SK-N-SH (cell line): ENCODE measurements at regions not wholly inside any gene's neighbourhood (a gene's known extent, or its start where the extent isn't known, plus 50 kb on each side); places are given as distances from the start of the nearest gene placed in this dataset.

Source experiments
- CTCF ChIA-PET: fragments of 300-600, 350-600 bp; formaldehyde crosslinking; extraction: SDS; loops from one replicate; lab custom pipeline; 2021; lab: Yijun Ruan, JAX
- POLR2A ChIA-PET: fragments of 350-600 bp; sonication (Branson Sonifier 250); formaldehyde crosslinking; extraction: SDS; loops from one replicate; lab custom pipeline; 2020; ENCODE audit warnings: antibody characterized with exemption, inconsistent platforms; lab: Yijun Ruan, JAX
- DNase-seq: peaks from one replicate; pipeline ENCODE4 v3.0.0; 2012
- H2AFZ ChIP-seq: fragments of 200-600 bp; sonication (generic); 2 replicates; pipeline ENCODE4 v1.8.1; 2016; ENCODE audit warnings: antibody characterized with exemption, mild to moderate bottlenecking, low read depth
- H3F3A ChIP-seq: fragments of 200-600 bp; sonication (generic); replicated peaks from 2 replicates; pipeline ENCODE3; 2016; ENCODE audit warnings: antibody characterized with exemption, mild to moderate bottlenecking; ENCODE audit not compliant: insufficient read depth
- H3K27ac ChIP-seq, 2 experiments: fragments of 200-500 bp in 1 of 2; fragments of 200-600 bp in 1 of 2; sonication (Bioruptor generic) in 1 of 2; sonication (generic), shearing (Covaris generic) in 1 of 2; 2 replicates each; pipeline versions ENCODE4 v1.5.1 to v1.6.1; 2014 to 2016; ENCODE audit warnings: low read depth in 2 of 2, inconsistent platforms in 1 of 2, low read length in 1 of 2, mild to moderate bottlenecking in 1 of 2, mixed read lengths in 1 of 2
- H3K27me3 ChIP-seq: fragments of 200-600 bp; sonication (generic), shearing (Covaris generic); 2 replicates; pipeline ENCODE4 v1.6.1; 2016; ENCODE audit warnings: mixed run types; ENCODE audit not compliant: insufficient read depth
- H3K36me3 ChIP-seq, 2 experiments: fragments of 200-500 bp in 1 of 2; fragments of 200-600 bp in 1 of 2; sonication (Bioruptor generic) in 1 of 2; sonication (generic) in 1 of 2; replicated peaks in 1 of 2; 2 replicates each; pipeline versions ENCODE3 to v1.5.1; 2014 to 2016; ENCODE audit warnings: low read length in 1 of 2, mild to moderate bottlenecking in 1 of 2; ENCODE audit not compliant: insufficient read depth in 2 of 2, control insufficient read depth in 1 of 2
- H3K4me1 ChIP-seq, 2 experiments: fragments of 200-500 bp in 1 of 2; fragments of 200-600 bp in 1 of 2; sonication (Bioruptor generic) in 1 of 2; sonication (generic), shearing (Covaris generic) in 1 of 2; 2 replicates each; pipeline versions ENCODE4 v1.5.1 to v1.6.1; 2014 to 2016; ENCODE audit warnings: low read depth in 1 of 2, low read length in 1 of 2, mixed run types in 1 of 2; ENCODE audit not compliant: insufficient read depth in 2 of 2, control insufficient read depth in 1 of 2
- H3K4me2 ChIP-seq: fragments of 200-600 bp; sonication (generic), shearing (Covaris generic); 2 replicates; pipeline ENCODE4 v1.6.1; 2017; ENCODE audit warnings: mixed run types
- H3K4me3 ChIP-seq, 2 experiments: fragments of 200-500 bp in 1 of 2; fragments of 200-600 bp in 1 of 2; sonication (Bioruptor generic) in 1 of 2; sonication (generic), shearing (Covaris generic) in 1 of 2; 2 replicates each; pipeline versions ENCODE4 v1.5.1 to v1.8.1; 2014 to 2016; ENCODE audit warnings: low read depth in 2 of 2, inconsistent platforms in 1 of 2, low read length in 1 of 2, mild to moderate bottlenecking in 1 of 2, mixed read lengths in 1 of 2, moderate library complexity in 1 of 2
- H3K79me2 ChIP-seq: fragments of 200-600 bp; sonication (generic); 2 replicates; pipeline ENCODE4 v1.8.1; 2017; ENCODE audit warnings: mild to moderate bottlenecking; ENCODE audit not compliant: insufficient read depth
- H3K9ac ChIP-seq: fragments of 200-600 bp; sonication (generic); 2 replicates; pipeline ENCODE4 v1.6.1; 2017; ENCODE audit warnings: mixed run types
- H3K9me2 ChIP-seq: fragments of 200-600 bp; sonication (generic); 2 replicates; pipeline ENCODE4 v1.6.1; 2017; ENCODE audit warnings: mixed run types
- H3K9me3 ChIP-seq: fragments of 200-600 bp; sonication (generic); 2 replicates; pipeline ENCODE4 v1.6.1; 2017; ENCODE audit warnings: mixed run types, mild to moderate bottlenecking, moderate library complexity
- H4K20me1 ChIP-seq: fragments of 200-600 bp; sonication (generic); 2 replicates; pipeline ENCODE4 v1.6.1; 2017; ENCODE audit warnings: mild to moderate bottlenecking, mixed run types; ENCODE audit not compliant: insufficient read depth
- ELF1 ChIP-seq: IDR thresholded peaks from 2 replicates; pipeline ENCODE4 v1.4.0; 2012
- FOSL2 ChIP-seq: IDR thresholded peaks from 2 replicates; pipeline ENCODE4 v1.4.0; 2012; ENCODE audit warnings: low read depth, mild to moderate bottlenecking, moderate library complexity, borderline replicate concordance
- FOXJ3 ChIP-seq: sonication (generic); formaldehyde crosslinking; IDR thresholded peaks from 2 replicates; pipeline ENCODE4 v1.5.1; 2020; ENCODE audit warnings: mild to moderate bottlenecking, missing genetic modification reagents
- FOXM1 ChIP-seq: IDR thresholded peaks from 2 replicates; pipeline ENCODE4 v1.4.0; 2012; ENCODE audit warnings: low read depth, mild to moderate bottlenecking
- GATA2 ChIP-seq: sonication (generic); formaldehyde crosslinking; IDR thresholded peaks from 2 replicates; pipeline ENCODE4 v1.5.0; 2020; ENCODE audit warnings: mild to moderate bottlenecking, missing genetic modification reagents
- JUND ChIP-seq: IDR thresholded peaks from 2 replicates; pipeline ENCODE4 v1.4.0; 2012
- MEF2A ChIP-seq: IDR thresholded peaks from 2 replicates; pipeline ENCODE4 v1.4.0; 2012; ENCODE audit warnings: low read depth, borderline replicate concordance
- NFIC ChIP-seq: IDR thresholded peaks from 2 replicates; pipeline ENCODE4 v1.4.0; 2012; ENCODE audit warnings: borderline replicate concordance
- NRF1 ChIP-seq: IDR thresholded peaks from 2 replicates; pipeline ENCODE4 v1.6.1; 2012; ENCODE audit warnings: low read depth, mild to moderate bottlenecking, low read length
- POLR2AphosphoS5 ChIP-seq: IDR thresholded peaks from 2 replicates; pipeline ENCODE4 v1.6.1; 2012; ENCODE audit warnings: low read depth, low read length
- RAD21 ChIP-seq: IDR thresholded peaks from 2 replicates; pipeline ENCODE4 v1.6.1; 2012; ENCODE audit warnings: mild to moderate bottlenecking, low read length
- RFX5 ChIP-seq: IDR thresholded peaks from 2 replicates; pipeline ENCODE4 v1.6.1; 2012; ENCODE audit warnings: mild to moderate bottlenecking, improper control_type of control experiment, low read length
- RXRA ChIP-seq: IDR thresholded peaks from 2 replicates; pipeline ENCODE4 v1.4.0; 2012; ENCODE audit warnings: low read depth, mild to moderate bottlenecking, borderline replicate concordance
- SIN3A ChIP-seq: IDR thresholded peaks from 2 replicates; pipeline ENCODE4 v1.6.1; 2012; ENCODE audit warnings: low read depth, mild to moderate bottlenecking, low read length, moderate library complexity, borderline replicate concordance
- SMC3 ChIP-seq: IDR thresholded peaks from 2 replicates; pipeline ENCODE4 v1.6.1; 2012; ENCODE audit warnings: low read depth, low read length, improper control_type of control experiment
- TCF12 ChIP-seq: IDR thresholded peaks from 2 replicates; pipeline ENCODE4 v1.4.0; 2012
- TEAD4 ChIP-seq: IDR thresholded peaks from 2 replicates; pipeline ENCODE4 v1.4.0; 2012; ENCODE audit warnings: mild to moderate bottlenecking, borderline replicate concordance; ENCODE audit not compliant: insufficient read depth
- YY1 ChIP-seq: IDR thresholded peaks from 2 replicates; pipeline ENCODE4 v1.4.0; 2012; ENCODE audit warnings: low read depth, mild to moderate bottlenecking
- WGBS: methylation state at CpG from one replicate; pipeline ENCODE4 v1.1.6; 2017; ENCODE audit warnings: low lambda C conversion rate; 5-methylcytosine and 5-hydroxymethylcytosine counted together
- TF ChIP-seq, protein P1 (sequence below): IDR thresholded peaks from 2 replicates; pipeline ENCODE4; 2012
- TF ChIP-seq, protein P2 (sequence below): IDR thresholded peaks from 2 replicates; pipeline ENCODE4 v1.4.0; 2012; ENCODE audit warnings: low read depth, borderline replicate concordance
- TF ChIP-seq, protein P3 (sequence below): fragments of 150-350 bp; IDR thresholded peaks from 2 replicates; pipeline ENCODE4 v1.6.1; 2016; ENCODE audit warnings: mild to moderate bottlenecking, low read depth, low read length

DNA sequence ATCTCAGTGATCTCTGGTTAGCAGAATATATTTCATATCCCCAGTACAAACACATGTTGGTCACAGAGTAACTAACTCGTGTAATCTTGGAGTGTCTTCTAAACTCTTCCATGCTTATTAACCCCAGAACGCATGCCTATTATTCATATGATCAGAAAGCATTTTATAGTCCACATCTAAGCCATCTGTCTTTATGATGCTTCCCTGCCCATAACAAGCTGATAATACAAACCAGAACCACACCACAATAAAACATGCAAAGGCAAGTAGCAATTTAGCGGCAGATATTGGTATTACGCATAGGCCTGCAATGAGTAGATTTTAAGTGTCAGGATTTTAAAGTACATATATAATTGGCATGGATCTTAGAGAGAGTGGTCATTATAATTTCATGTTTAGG lies 120.0 kb upstream of the PRKCQ start:
- DNase-seq: no peak
- H3K27ac ChIP-seq: no peak overlapping the region
- H2AFZ ChIP-seq: no peak overlapping the region
- CTCF ChIA-PET: interaction anchor here (1.1 to 3.2 kb wide), 3 partner anchors 21 to 716 kb away, joined by 3 to 16 read pairs (median 6); no protein-coding TSS in a partner anchor
- H3K9ac ChIP-seq: no peak overlapping the region
- H3K9me2 ChIP-seq: no peaks in the 10 kb centered on the region
- 44% methylated on average over 4 of the region's 4 CpGs for WGBS
- no peaks in the 10 kb centered on the region for H3K79me2 ChIP-seq
- H3K4me3 ChIP-seq: no peak overlapping the region
- no peaks in the 10 kb centered on the region; the same call in 1 of the 2 replicates for H3K27me3 ChIP-seq
- no peak overlapping the region for H3K4me2 ChIP-seq
- H4K20me1 ChIP-seq: no peaks in the 10 kb centered on the region
- no peaks in the 10 kb centered on the region for H3K36me3 ChIP-seq
- POLR2A ChIA-PET: no interaction called here
- no peak for TF ChIP-seq RFX5
- TF ChIP-seq SIN3A: no peak
- TF ChIP-seq ELF1: no peak
- TF ChIP-seq SMC3: no peak
- TF ChIP-seq RXRA: no peak
- TF ChIP-seq YY1: no peak
- TF ChIP-seq TEAD4: no peak
- no peak for TF ChIP-seq NFIC
- no peak for TF ChIP-seq GATA2 (CRISPR knock-in tag)
- no peak for TF ChIP-seq MEF2A
- TF ChIP-seq, protein P1, sequence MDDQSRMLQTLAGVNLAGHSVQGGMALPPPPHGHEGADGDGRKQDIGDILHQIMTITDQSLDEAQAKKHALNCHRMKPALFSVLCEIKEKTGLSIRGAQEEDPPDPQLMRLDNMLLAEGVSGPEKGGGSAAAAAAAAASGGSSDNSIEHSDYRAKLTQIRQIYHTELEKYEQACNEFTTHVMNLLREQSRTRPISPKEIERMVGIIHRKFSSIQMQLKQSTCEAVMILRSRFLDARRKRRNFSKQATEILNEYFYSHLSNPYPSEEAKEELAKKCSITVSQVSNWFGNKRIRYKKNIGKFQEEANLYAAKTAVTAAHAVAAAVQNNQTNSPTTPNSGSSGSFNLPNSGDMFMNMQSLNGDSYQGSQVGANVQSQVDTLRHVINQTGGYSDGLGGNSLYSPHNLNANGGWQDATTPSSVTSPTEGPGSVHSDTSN: no peak
- no peak for TF ChIP-seq POLR2AphosphoS5
- H3K4me1 ChIP-seq: no peaks in the 10 kb centered on the region
- H3F3A ChIP-seq: no peaks in the 10 kb centered on the region
- no peaks in the 10 kb centered on the region for H3K9me3 ChIP-seq

DNA sequence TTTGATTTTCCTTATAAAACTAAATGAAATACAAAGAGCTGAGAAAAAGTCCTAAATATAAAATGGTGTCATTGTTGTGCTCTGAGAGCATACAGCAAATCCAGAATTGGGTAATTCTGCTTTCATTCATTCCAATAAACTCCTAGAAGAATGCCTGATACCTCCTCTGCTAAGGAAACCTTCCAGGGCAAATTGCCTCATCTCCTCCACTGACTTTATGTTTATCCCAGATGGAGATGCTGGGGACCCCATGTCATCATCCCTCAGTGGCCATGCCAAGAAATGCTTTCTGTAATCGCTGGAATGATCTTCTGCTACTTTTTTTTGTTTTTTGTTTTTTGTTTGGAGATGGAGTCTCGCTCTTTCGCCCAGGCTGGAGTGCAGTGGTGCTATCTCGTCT lies 119.3 kb upstream of the PRKCQ start:
- Histone ChIP-seq H3K27me3 (no peaks in the 10 kb centered on the region; the same call in 1 of the 2 replicates), H3K4me1 (no peaks in the 10 kb centered on the region), H4K20me1 (no peaks in the 10 kb centered on the region), H2AFZ (no peak overlapping the region), H3K27ac (no peak overlapping the region), H3K9me2 (no peaks in the 10 kb centered on the region), H3K4me2 (no peak overlapping the region), H3K36me3 (no peaks in the 10 kb centered on the region), H3K9me3 (no peaks in the 10 kb centered on the region), H3K79me2 (no peaks in the 10 kb centered on the region), H3K9ac (no peak overlapping the region), H3K4me3 (no peak overlapping the region), H3F3A (no peaks in the 10 kb centered on the region)
- ChIA-PET POLR2A (no interaction called here), CTCF (interaction anchor here (3.2 kb wide), 1 partner anchor 20 kb away, joined by 16 read pairs; no protein-coding TSS in a partner anchor)
- 54% methylated on average over 4 of the region's 4 CpGs for WGBS
- TF ChIP-seq POLR2AphosphoS5 (no peak), NRF1 (no peak), GATA2 (CRISPR knock-in tag) (no peak), SMC3 (no peak), RXRA (no peak), RAD21 (no peak), FOXM1 (no peak), TCF12 (no peak), MEF2A (no peak), FOXJ3 (no peak), FOSL2 (no peak), JUND (no peak)
- TF ChIP-seq, protein P1: no peak
- TF ChIP-seq, protein P2, sequence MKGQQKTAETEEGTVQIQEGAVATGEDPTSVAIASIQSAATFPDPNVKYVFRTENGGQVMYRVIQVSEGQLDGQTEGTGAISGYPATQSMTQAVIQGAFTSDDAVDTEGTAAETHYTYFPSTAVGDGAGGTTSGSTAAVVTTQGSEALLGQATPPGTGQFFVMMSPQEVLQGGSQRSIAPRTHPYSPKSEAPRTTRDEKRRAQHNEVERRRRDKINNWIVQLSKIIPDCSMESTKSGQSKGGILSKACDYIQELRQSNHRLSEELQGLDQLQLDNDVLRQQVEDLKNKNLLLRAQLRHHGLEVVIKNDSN: no peak
- TF ChIP-seq, protein P3, sequence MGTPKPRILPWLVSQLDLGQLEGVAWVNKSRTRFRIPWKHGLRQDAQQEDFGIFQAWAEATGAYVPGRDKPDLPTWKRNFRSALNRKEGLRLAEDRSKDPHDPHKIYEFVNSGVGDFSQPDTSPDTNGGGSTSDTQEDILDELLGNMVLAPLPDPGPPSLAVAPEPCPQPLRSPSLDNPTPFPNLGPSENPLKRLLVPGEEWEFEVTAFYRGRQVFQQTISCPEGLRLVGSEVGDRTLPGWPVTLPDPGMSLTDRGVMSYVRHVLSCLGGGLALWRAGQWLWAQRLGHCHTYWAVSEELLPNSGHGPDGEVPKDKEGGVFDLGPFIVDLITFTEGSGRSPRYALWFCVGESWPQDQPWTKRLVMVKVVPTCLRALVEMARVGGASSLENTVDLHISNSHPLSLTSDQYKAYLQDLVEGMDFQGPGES: no peak
- no peak for DNase-seq
